Amniotic stem cell (primary cell): ENCODE measurements at regions not wholly inside any gene's neighbourhood (a gene's known extent, or its start where the extent isn't known, plus 50 kb on each side); places are given as distances from the start of the nearest gene placed in this dataset.
A peak's percentile ranks its signal among the peaks of the same experiment; 100 is the strongest.
"Not testable (repeated sequence)": the region's sequence is repeated elsewhere in the genome, so short reads cannot be mapped to it uniquely, and the experiment has no call there.

ENCODE experiments used
- DNase-seq: peaks from one replicate; lab custom pipeline; 2025; lab: John Stamatoyannopoulos, UW

DNA sequence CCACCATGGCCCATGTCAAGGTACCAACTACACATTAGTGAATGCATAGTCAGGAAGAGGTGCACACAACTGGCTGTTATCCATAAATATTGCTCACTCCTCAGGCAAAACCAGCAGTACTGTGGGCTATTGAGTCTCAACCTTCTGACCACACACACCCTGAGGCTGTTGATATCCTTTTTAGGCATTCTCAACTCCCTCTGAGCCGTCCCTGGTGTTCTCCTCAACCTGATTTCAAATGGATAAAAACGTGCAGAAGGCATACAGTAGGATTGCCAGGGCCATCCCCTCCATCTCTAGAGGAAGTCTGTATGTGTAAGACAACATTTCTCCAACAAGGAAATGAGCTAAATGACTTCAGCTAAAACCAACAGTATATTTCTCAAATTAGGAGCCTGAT lies 98.7 kb upstream of the KLHL13 start:
- DNase-seq = no peak

DNA sequence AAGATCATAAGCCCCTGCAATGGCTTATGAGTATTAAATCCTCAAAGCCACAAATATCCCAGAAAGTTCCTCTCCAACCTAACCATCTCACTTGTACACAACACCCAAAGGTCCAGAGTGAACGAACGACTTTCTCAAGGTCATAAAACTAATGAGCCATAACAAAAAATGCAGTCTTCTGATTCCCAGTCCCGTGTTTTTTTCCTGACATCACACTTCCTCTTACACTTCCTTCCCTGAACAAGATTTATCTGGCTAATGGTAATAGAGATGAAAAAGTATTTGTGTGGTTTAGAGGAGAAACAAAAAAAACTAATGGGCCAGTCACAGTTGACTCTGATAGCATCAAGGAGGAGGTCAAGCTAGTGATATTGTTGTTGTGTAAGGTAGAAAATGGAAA lies 99.5 kb upstream of the KLHL13 start:
- no peak for DNase-seq

DNA sequence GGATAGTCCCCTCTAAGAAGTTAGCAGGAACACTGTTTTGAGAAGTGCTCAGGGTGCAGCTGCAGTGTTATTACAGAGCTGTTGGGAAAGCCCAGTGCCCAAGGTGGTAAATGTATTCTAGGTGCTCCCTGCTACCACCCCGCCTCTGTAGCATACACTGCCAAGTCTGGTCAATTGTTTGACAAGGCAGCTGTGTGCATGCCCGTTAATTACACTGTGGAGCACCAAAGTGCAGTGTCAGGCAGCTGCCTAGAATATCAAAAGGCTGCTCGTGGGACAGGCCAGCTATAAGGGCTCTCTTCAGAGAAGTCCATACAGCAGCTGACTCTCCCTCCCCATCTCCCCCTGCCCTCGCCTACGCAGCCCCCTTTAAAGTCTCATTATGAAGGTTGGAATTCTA lies 99.9 kb upstream of the KLHL13 start:
- DNase-seq = no peak

GRCh38 chrX:118218079-118218478 lies 101.5 kb upstream of the KLHL13 start:
- no peak for DNase-seq

GRCh38 chrX:118218940-118219339 lies 102.3 kb upstream of the KLHL13 start:
- no peak for DNase-seq

DNA sequence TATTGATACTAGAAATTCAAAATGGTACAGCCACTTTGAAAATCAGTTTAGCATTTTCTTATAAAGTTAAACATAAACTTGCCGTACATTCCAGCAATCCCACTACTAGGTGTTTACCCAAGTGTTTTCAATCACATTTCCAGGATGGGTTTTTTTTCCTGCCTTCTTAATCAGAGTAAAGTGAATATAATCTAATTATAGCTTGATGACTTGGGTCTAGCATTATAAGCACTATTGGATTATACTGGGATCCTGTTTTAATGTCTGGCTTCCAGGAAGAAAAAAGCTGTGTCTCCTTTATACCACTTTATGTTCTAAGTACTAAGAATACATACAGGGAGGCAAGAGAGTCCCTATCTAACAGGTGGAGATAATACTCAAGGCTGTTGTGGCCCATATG lies 103.3 kb upstream of the KLHL13 start:
- no peak for DNase-seq

DNA sequence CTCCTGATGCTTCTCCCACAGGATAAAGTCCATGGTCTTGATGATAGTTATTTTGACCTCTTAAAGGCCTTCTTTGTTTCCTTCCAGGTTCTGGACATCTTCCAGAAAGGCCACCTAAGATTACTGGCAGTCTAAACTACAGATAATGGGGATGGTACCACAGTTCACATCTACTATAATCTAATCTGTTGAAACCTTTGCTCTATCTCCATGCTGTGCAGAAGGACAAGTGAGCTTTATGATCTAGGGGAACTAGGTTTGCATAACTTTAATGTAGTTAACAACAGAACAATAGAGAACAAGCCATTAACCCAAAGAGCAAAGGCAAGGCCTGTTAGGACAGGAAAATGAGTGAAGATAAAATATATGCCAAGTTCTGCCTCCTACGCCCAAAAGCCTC lies 103.9 kb upstream of the KLHL13 start:
- no peak for DNase-seq

DNA sequence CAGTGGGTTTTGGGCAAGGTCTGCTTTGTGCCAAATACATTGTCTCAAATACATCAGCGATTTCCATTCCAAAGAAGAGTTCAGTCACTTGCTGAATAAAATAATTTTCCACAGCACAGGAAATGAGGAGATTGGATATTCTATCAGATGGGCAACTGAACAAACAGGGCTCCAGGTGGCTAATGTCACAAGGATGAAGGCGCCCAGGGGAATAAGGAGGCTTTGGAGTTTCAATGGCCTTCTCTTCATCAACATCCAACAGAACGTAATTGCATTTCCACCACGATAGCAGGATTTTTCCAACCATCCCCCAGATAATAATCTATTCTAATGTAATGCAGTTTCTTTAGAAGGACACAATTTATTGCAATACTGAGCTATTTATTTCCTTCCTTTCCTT lies 104.7 kb upstream of the KLHL13 start:
- no peak for DNase-seq

- DNase-seq = peak; percentile 4
Measured at GRCh38 chrX:118221733-118222132, 105.1 kb upstream of the KLHL13 start.

DNA sequence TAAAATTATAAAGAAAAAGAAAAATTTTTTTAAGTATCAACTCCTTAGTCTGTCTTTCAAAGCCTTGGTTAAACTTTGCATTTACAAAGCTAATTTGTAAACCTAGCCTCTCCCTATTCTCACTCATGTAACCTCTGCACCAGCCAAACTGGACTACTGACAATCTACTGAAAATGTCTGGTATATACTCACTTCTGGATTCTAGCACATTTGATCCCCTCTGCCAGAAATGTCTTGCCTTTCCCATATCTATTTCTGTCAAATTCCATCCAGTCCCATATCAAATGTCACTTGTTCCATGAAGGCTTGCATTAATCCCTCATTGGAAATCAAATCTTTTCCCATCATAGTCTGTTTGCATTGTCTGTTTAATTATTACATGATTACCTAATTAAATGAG lies 105.8 kb upstream of the KLHL13 start:
- DNase-seq = no peak

DNA sequence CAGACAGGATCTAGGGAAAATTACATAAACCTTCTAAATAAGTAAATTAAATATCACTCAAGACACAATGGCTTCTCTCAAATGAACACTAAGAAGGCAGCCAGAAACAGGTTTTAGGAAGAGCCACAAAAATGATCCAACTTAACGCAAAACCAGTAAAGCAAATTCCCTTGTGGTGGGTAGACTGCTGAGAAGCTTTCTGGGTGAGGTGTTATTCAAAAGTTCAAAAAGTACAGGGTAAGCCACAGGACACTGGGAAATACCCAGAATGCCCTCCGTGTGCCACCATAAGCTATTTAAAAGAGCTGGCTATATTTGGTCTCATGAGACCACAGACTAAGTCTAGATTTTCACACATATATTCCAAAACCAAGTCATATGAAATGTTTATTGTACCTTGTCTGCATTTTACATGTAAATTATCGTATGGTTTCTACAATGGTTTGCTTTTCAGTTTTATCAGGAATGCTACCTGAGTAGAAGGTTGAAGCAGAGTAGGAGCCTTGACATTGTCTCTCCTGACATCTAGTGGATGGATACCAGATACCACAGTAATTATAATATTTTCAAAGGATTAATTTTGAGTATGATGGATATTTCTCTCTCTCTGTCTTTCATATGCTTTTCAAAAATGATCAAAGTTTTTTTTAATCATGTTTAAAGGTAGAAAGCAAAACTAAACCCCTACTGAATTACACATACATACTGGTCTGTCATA lies 109.3 kb upstream of the KLHL13 start:
- peak; percentile 3 for DNase-seq

DNA sequence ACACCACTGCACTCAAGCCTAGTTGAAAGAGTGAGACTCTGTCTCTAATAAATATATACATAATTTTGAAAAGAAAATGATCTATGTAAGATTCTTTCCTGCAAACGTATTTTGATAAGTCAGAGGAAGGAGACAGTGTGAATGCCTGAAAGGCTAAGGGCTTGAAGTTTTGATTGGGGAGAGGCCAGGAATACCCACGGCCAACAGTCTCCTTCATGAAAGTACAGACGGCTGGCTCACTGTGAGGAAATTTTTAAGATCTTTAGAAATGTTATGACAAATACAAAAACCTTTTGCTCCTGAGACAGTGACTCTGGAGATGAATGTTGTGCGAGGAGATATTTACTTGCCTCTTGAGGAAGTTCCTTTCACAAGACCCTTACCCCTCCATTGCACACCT lies 111.4 kb upstream of the KLHL13 start:
- peak; percentile 0 for DNase-seq

GRCh38 chrX:118228456-118228855 lies 111.8 kb upstream of the KLHL13 start:
- no peak for DNase-seq

DNA sequence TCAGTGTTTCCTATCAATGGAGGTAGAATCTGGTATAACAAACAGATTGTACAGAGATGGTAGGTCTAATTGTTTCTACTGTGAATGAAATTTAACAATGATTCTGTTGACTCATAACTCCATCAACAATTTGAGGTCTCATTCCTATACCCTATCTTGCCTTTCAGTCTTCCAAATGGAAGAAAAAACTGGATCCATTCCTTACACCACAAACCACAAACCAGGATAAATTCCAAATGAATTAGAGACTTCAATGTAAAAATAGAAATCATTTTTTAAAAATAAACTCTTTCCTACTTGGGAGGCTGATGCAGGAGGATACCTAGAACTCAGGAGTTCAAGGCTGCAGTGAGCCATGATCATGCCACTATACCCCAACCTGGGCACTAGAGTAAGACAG lies 114.4 kb upstream of the WDR44 start:
- no peak for DNase-seq

GRCh38 chrX:118239178-118239870 lies 106.6 kb upstream of the WDR44 start:
- no peak for DNase-seq

DNA sequence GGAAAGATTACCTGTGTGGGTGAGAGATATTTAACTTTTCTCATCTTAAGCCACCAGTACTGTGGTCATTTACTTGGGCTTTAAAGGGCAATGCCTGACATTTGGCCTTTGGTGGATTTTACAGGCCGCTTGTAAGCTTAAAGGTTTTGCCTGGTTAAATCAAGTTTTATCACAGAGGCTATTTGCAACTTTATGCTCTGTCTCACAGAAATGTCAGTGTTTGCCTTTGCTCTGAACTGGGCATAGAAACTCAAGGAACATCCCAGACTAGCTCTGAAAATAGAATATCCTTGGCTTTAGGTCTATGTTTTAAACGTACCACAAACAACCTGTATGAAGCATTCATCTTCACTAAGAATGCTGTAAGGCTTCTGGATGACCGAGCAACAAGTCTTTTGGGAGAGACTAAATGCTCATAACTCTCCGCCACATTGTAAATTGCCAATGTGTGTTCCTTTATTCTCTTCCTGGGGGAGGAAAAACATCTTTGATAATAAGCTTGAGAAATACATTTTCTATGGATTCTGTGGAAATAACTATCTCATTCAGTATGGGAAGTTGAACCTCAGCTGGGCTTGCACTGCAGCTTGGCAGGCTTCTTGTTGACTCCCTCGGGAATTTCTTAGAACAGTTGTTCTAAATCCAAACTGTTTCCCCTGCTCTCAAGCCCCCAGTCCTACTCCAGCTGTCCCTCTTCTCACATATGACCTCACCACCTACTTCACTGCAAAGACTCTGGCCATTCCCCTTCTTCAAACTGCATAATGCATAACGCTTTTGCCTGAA lies 105.8 kb upstream of the WDR44 start:
- DNase-seq = no peak

GRCh38 chrX:118246961-118247360 lies 98.9 kb upstream of the WDR44 start:
- DNase-seq = not testable (repeated sequence)

DNA sequence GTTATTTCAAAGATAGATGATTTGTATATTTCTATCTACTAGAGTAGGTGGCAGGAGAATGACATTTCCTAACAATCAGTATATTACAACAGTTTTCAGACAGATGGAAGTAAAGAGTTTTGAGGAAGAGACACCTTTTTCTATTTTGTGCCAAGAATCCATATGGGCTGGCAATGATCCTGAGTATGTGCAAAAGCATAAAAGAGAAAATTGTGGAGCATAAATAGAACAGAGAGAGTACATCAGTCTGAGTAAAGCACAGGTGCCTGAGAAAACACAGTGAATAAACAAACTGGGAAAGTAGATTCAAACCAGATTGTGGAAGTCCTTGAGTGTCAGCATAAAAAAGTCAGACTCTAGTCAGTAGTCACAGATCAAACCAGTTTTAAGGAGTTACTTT lies 96.8 kb upstream of the WDR44 start:
- no peak for DNase-seq

- DNase-seq = no peak
Measured at GRCh38 chrX:118250445-118250844, 95.5 kb upstream of the WDR44 start.

DNA sequence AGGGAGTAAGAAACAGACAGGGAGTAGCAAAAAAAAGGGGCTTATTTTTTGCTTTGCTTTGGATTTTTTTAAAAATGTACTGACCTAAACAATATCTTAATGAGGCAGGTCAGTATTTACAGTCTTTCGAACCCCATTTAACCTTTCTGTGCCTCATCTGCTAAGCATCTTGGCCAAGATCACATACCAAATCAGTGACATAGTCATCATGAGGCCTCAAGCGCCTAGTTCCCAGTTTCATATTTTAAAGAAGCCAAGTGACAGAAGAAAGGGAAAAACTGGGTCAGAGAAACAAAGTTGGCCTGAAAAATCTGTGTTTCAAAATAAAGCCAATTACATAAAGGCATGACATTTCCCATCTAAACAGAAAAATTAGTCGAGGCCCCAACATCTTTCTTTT lies 94.6 kb upstream of the WDR44 start:
- DNase-seq = no peak

- DNase-seq = no peak
Measured at GRCh38 chrX:118252967-118253366, 92.9 kb upstream of the WDR44 start.

GRCh38 chrX:118254611-118255010 lies 91.3 kb upstream of the WDR44 start:
- peak; percentile 1 for DNase-seq

DNA sequence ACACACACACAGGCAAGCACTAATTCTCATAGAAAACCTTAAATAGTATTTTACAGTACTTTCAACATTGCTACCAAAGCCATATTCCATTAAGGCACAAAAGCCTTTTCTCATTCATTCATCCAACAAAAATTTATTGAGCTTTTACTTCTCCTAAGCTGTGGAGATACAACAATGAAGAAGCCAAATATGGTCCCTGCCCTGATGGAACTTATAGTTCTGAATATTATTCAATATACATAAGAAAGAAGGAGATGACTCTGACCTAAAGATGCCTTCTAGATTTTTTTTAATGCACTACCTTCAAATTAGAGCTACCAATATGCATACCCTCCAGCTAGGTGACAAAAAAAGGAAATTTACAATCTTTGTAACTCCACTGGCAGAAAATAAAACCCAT lies 90.0 kb upstream of the WDR44 start:
- no peak for DNase-seq
